ENCODE measurements at regions not wholly inside any gene's neighbourhood (a gene's known extent, or its start where the extent isn't known, plus 50 kb on each side); places are given as distances from the start of the nearest gene placed in this dataset.
"Not testable (repeated sequence)": the region's sequence is repeated elsewhere in the genome, so short reads cannot be mapped to it uniquely, and the experiment has no call there.

DNA sequence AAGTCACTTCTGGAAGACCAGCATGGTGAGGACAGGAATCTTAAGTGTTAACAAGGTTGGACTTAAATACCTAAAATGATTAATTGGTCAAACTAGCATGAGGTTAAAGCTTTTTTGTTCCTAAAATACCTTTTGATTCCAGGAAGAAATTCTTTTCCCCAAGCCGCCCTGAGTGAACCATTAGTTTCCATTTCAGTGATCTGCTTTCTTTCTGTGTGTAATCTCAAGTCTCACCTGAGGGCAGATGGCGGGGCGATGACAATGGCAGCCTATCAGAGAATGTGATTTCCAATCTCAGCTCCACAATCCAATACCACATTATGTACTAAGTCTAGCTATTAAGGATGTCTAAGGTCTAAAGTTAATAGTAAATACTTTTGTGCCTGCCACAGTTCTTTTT, 390.9 kb upstream of the SGCG start:
- DNase-seq: no peak

DNA sequence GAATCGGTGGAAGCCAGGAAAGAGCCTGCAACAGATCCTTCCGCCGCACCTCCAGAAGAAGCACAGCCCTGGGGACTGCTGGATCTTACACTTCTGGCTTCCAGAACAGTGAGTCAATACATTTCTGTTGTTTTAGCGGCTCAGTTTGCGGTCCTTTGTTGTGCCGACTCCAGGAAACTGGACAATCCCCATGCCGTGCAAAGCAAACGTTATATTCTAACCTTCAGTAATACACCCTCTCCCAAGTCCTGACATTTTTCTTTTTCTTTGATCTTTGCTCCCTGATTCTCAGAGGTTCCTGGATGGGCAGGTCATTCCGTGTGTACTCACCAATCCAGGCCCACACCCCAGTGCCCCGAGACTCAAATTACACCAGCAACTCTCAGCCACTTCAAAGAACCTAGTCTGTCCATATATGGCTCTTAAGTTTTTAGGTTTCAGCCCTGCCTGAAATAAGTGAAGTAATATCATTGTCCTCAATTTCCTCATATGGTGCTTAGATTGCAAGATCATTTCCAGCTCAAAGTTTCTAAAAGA, 387.1 kb upstream of the SGCG start:
- DNase-seq: no peak

DNA sequence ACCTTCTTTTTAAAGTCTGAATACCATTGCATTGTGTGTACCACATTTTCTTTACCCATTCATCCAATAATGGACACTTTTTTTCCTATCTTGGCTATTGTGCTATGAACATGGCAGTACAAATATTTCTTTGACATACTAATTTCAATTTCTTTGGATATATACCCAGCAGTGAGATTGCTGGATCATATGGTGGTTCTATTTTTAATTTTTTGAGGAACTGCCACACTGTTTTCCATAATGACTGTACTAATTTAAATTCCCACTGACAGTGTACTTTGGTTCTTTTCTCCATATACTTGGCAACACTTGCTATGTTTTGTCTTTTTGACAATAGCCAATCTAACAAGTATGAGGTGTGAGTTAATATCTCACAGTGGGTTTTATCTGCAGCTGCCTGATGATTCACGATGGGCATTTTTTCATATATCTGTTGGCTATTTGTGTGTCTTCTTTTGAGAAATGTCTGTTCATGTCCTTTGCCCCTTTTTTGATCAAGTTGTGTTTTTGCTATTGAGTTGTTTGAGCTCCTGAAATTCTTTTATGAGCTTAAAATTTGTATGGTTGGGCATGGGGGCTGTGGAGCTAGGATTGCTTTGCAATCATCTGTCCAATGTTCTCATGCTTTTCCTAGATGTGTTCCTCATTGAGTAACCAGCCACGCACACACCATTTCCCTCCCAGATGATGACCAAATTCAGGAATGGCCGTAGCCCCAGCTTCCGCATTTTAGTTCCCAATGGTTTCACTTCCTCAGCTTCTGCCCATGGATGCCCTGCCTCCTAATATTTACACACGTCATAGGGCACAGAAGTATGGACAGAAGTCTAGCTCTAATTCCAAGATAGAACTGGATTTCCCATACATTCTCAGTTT, 380.0 kb upstream of the SGCG start:
- no peak for DNase-seq

DNA sequence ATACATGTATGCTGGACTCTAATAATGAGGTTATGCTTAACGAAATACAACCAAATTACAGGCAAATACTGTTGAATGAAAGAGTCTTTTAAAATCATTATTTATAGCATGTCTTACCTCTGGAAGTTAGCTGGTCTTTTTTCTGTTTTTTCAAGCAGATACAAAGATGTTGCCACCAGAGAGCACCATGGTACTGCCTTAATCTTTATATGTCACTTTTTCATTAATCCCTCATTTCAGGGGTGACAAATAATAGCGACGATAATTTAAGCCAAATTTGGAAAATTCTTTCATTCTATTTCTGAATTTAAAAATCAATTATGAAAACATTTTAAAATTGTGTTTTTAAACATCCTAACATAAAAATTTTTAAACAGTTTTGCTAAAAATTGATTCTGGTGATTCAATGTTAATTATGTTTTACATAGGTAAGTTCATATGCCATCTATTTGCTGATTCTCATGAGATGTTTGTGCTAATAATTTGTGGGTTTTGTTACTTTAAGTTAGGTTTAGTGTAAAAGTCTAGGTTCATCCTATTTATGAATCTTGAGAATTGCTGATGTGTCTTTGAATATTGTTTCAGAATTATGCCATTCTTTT, 379.3 kb upstream of the SGCG start:
- no peak for DNase-seq

- DNase-seq: no peak
Observed at GRCh38 chr13:22812793-22813192, 368.0 kb upstream of the SGCG start.

DNA sequence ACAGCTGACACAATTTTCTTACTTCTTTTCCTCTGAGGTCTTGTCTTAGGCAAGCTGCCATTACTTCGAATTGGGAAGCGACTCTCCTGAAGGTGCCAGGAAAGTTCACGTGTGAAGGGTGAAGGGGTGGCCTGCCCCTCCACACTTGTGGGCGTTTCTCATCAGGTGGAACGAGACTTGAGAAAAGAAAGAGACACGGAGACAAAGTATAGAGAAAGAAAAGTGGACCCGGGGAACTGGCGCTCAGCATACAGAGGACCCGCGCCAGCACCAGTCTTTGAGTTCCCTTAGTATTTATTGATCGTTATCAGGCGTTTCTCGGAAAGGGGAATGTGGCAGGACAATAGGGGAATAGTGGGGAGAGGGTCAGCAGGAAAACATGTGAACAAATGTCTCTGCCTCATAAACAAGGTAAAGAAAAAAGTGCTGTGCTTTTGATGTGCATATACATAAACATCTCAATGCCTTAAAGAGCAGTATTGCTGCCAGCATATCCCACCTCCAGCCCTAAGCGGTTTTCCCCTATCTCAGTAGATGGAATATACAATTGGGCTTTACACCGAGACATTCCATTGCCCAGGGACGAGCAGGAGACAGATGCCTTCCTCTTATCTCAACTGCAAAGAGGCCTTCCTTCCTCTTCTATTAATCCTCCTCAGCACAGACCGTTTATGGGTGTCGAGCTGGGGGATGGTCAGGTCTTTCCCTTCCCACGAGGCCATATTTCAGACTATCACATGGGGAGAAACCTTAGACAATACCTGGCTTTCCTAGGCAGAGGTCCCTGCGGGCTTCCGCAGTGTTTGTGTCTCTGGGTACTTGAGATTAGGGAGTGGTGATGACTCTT, 367.0 kb upstream of the SGCG start:
- DNase-seq: not testable (repeated sequence)

- DNase-seq: not testable (repeated sequence)
Observed at GRCh38 chr13:22814433-22814832, 366.3 kb upstream of the SGCG start.

DNA sequence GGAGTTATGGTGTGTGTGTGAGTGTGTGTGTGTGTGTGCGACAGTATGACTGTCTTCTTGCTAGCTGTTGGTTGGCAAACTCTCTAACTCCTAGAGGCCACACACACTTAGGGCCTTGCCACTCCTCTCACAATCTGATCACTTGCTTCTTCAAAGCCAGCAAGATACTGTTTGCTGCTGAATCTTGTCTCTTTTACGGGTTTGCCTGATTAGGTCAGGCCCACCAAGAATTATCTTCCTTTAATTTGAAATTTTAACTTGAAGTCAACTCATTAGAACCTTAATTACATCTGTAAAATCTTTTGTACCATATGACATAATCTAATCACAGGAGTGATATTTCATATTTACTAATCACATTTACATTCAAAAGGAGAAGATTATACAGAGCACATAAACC, 359.2 kb upstream of the SGCG start:
- no peak for DNase-seq

DNA sequence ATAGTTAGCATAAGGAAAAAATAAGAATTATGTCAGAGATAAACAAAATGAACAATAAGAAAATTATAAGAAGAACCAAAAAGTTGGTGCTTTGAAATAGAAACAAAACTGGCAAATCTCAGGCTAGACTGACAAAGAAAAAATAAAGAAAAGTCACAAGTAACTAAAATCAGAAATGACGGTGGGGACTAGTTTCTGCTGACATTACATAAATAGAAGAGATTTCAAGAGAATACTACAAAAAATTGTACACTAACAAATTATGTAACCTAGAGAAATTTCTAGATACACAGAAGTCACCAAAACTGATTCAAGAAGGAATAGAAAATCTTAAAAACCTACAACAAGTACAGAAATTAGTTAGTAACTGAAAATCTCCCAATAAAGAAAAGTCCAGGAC, 355.6 kb upstream of the SGCG start:
- DNase-seq: no peak

GRCh38 chr13:22828081-22828480, 352.7 kb upstream of the SGCG start:
- no peak for DNase-seq

- no peak for DNase-seq
Observed at GRCh38 chr13:22836475-22836874, 344.3 kb upstream of the SGCG start.

GRCh38 chr13:22837980-22838647, 342.7 kb upstream of the SGCG start:
- DNase-seq: no peak

DNA sequence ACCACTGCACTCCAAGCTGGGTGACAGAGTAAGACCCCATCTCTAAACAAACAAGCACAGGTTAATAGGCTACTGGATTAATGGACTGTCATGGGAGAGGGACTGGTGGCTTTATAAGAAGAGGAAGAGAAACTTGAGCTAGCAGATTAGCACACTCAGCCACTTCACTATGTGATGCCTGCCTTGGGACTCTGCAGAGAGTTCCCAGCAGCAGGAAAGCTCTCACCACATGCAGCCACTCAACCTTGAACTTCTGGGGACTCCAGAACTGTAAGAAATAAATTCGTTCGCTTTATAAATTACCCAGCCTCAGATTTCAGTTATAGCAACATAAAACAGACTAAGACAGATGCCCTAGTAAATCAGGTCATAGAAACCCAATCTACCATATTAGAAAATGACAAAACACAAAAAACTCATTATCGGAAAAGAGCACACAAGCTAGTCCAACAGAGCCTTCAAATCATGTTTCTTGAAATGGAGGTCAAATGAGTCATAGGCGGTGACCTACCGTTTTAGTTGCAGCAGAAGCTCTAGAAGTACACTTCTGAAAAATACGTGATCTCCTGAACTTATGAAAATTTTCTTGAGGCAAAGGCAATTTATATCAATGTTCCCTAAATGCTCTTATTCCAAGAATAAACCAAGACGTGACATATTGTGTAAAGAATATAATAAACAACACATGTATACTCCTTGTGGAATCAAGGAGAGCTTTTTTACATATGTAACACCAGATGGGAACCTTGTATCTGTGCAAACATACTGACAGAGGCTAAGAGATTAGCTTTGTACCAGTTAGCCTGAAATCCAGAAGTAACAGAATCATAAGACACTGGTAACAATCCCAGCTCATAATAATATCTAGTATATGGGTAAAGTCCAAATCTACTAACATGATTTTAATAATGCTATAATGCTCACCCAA, 340.9 kb upstream of the SGCG start:
- no peak for DNase-seq

DNA sequence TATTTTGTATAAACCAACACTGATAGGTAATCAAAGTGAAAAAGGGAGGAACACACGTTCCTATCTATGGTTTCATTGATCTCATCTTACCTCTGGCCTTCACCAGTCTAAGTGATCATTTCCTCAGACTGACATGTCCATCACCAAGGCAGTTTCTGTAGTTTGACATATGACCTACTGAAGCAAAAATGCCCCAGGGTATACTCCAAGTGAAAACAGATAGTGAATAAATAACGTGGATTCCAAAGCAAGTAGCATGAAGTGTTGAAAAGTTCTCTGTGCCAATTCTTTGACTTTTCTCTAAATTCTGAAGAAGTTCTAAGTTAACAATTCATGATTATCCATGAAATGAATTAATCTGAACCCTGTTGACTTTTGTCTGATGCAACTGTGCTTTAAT, 334.2 kb upstream of the SGCG start:
- no peak for DNase-seq

- no peak for DNase-seq
Observed at GRCh38 chr13:22848539-22849052, 332.2 kb upstream of the SGCG start.

DNA sequence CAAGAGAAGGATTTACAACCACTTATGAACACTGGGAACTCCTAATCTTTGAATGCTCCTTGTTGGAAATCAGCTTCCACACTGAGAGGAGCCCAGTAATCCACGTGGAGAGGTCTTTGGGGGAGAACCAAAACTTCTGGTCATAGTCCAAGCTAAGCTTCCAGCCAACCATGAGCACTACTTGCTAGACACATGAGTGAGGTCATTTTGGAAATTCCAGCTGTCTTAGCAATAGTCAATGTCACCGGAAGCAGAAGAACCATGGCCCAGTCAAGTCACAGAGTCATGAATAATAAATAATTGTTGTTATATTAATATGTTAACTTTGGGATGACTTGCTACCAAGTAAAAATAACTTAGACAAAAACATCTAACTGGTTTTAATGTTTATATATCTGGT, 324.9 kb upstream of the SGCG start:
- DNase-seq: no peak

DNA sequence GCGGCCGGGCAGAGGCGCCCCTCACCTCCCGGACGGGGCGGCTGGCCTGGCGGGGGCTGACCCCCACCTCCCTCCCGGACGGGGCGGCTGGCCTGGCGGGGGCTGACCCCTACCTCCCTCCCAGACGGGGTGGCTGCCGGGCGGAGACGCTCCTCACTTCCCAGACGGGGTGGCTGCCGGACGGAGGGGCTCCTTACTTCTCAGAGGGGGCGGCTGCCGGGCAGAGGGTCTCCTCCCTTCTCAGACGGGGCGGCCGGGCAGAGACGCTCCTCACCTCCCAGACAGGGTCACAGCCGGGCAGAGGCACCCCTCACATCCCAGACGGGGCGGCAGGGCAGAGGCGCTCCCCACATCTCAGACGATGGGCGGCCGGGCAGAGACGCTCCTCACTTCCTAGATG, 321.8 kb upstream of the SGCG start:
- DNase-seq: not testable (repeated sequence)

DNA sequence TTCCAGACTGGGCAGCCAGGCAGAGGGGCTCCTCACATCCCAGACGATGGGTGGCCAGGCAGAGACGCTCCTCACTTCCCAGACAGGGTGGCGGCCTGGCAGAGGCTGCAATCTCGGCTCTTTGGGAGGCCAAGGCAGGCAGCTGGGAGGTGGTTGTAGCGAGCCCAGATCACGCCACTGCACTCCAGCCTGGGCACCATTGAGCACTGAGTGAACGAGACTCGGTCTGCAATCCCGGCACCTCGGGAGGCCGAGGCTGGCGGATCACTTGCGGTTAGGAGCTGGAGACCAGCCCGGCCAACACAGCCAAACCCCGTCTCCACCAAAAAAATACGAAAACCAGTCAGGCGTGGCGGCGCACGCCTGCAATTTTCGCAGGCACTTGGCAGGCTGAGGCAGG, 321.4 kb upstream of the SGCG start:
- DNase-seq: not testable (repeated sequence)

GRCh38 chr13:22861958-22862466, 318.8 kb upstream of the SGCG start:
- DNase-seq: no peak

- DNase-seq: no peak
Observed at GRCh38 chr13:22862478-22862877, 318.3 kb upstream of the SGCG start.

DNA sequence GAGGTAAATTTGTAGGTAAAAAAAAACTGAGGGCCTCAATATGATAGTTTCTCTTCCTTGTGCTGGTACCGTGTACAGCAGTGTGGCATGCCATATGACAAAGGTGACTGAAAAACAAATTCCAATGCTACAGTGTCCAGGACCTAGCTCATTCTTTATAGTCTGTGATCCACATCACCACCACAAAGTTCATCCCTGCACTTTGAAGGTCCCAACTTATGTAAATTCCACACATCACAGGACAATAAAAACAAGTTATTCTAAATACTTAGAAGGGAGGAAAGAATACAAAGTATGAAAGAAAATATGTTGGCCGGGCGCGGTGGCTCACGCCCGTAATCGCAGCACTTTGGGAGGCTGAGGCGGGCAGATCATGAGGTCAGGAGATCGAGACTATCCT, 314.6 kb upstream of the SGCG start:
- no peak for DNase-seq

Measured in activated CD4-positive, alpha-beta T cell treated with anti-CD3 and anti-CD28 coated beads, Interleukin-2, Interleukin-6, amounts not matched to agents 100 ng/mL and 50 ng/mL, durations not matched to agents 16 hours and 8 hours (primary cell).